Body of pancreas (tissue), 4 donors: ENCODE measurements at regions not wholly inside any gene's neighbourhood (a gene's known extent, or its start where the extent isn't known, plus 50 kb on each side); places are given as distances from the start of the nearest gene placed in this dataset.

ENCODE experiments used
- ATAC-seq: fragments of 150-250 bp; one replicate; pipeline ENCODE4 v1.9.1; 2016
- DNase-seq, 4 donors: peaks; one replicate each; pipeline ENCODE4 v3.0.0-alpha.2; 2019
- H3K27ac ChIP-seq, 4 donors: fragments of 200-600 bp; sonication (generic); 1 replicate in 3 of 4; 2 replicates in 1 of 4; pipeline versions ENCODE4 v1.5.1 to v1.6.1; 2016 to 2019; ENCODE audit warnings: mild to moderate bottlenecking in 1 of 4, mixed read lengths in 1 of 4, moderate library complexity in 1 of 4
- H3K27me3 ChIP-seq, 2 donors: fragments of 200-600 bp; sonication (generic); one replicate each; pipeline ENCODE4 v1.6.0; 2016; ENCODE audit warnings: mild to moderate bottlenecking in 1 of 2
- H3K36me3 ChIP-seq, 2 donors: fragments of 200-600 bp; sonication (generic); replicated peaks in 1 of 2; 2 replicates each; pipeline ENCODE4 v1.5.1; 2016; ENCODE audit warnings: low read depth in 2 of 2; ENCODE audit not compliant: insufficient read depth in 1 of 2
- H3K4me1 ChIP-seq: fragments of 200-600 bp; sonication (generic); one replicate; pipeline ENCODE4 v1.6.0; 2016
- H3K4me3 ChIP-seq, 2 donors: fragments of 200-600 bp; sonication (generic); 1 replicate in 1 of 2; 2 replicates in 1 of 2; pipeline ENCODE4 v1.5.1; 2016 to 2019
- H3K9me3 ChIP-seq, 3 donors: fragments of 200-600 bp; sonication (generic); 1 replicate in 2 of 3; 2 replicates in 1 of 3; pipeline ENCODE4 v1.5.1; 2016
- POLR2A ChIP-seq, 3 donors: fragments of 450-650 bp; IDR thresholded peaks; one replicate each; pipeline ENCODE4 v1.6.1; 2016; ENCODE audit warnings: antibody characterized with exemption in 3 of 3, mild to moderate bottlenecking in 2 of 3
- WGBS, 2 donors: methylation state at CpG; one replicate each; pipeline ENCODE4 v1.1.5; 2017; 5-methylcytosine and 5-hydroxymethylcytosine counted together
- intact Hi-C: fragments of 100-400 bp; cut with DNase I; formaldehyde crosslinking; loops from one replicate; pipeline ENCODE4 v1.15.1; 2023
- TF ChIP-seq, protein P1 (sequence below), 7 experiments: fragments of 450-650 bp in 4 of 7; fragments of 200-600 bp in 3 of 7; sonication (generic) in 3 of 7; IDR thresholded peaks; one replicate each; pipeline ENCODE4 v1.5.1; 2016 to 2019; ENCODE audit warnings: antibody characterized with exemption in 7 of 7

DNA sequence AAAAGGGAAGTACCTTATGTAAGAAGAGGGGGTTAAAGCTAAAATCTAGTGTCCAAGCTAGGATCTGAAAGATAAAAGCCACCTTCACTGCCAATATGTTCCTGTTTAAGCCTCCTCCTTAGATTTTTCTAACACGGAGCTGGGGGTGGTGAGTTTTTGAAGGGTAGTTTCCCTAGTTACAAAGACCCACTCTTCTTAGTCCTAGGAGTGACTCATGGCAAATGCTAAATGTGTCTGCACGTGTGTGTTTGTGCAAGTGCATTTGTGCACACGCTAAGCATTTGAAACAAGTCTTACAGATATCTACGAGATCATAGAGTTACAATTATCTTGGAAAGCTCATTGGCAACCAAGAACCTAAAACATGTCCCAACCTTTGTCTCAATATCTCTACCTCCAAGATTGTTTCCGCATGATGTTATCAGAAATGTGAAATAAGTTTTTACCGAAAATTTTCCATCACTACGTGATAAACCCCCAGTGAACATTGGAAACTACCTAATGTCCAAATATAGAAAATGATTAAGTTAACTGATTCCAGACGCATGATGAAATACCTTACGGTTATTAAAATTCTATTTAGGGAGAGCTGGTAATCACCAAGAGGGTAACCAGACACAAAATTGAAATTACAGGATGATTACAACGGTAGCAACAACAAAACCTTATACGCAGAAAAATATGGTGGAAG, 78.0 kb upstream of the HRH2 start:
- WGBS, 2 donors = 60 to 65% methylated on average over 11 of the region's 11 CpGs
- Histone ChIP-seq H3K27ac (no peak overlapping the region), H3K27me3 (no peaks in the 10 kb centered on the region), H3K4me3 (no peak overlapping the region), H3K9me3 (no peaks in the 10 kb centered on the region), H3K4me1 (no peaks in the 10 kb centered on the region), H3K36me3 (no peaks in the 10 kb centered on the region)
- TF ChIP-seq, protein P1, sequence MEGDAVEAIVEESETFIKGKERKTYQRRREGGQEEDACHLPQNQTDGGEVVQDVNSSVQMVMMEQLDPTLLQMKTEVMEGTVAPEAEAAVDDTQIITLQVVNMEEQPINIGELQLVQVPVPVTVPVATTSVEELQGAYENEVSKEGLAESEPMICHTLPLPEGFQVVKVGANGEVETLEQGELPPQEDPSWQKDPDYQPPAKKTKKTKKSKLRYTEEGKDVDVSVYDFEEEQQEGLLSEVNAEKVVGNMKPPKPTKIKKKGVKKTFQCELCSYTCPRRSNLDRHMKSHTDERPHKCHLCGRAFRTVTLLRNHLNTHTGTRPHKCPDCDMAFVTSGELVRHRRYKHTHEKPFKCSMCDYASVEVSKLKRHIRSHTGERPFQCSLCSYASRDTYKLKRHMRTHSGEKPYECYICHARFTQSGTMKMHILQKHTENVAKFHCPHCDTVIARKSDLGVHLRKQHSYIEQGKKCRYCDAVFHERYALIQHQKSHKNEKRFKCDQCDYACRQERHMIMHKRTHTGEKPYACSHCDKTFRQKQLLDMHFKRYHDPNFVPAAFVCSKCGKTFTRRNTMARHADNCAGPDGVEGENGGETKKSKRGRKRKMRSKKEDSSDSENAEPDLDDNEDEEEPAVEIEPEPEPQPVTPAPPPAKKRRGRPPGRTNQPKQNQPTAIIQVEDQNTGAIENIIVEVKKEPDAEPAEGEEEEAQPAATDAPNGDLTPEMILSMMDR (IDR thresholded peaks at IDR 0.05) = no peak
- TF ChIP-seq POLR2A (IDR thresholded peaks at IDR 0.05) = no peak
- DNase-seq (no peak), ATAC-seq (no peak)
- intact Hi-C loops = no loop called here

DNA sequence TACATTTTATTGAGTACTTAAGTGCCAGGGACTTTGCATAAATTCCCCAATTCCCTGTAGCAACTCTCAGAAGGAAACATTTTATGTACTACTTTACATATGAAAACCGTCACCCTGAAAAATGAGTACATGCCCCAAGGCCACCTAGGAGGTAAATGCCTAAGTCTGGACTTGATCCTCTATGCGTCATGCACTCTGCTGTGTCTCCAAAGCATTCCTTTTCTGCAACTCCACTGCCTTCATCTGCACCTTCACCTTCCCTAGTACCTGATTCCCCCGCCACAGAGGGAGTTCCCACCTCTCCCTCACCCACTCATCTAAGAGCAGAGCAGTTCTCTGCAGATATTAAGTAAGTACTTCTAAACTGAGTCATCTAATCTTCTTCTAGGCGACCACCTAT, 75.2 kb upstream of the HRH2 start:
- no peaks in the 10 kb centered on the region for H3K4me1 ChIP-seq
- no peak overlapping the region for H3K4me3 ChIP-seq
- intact Hi-C loops = no loop called here
- DNase-seq (no peak), ATAC-seq (no peak)
- no peaks in the 10 kb centered on the region for H3K27me3 ChIP-seq
- H3K9me3 ChIP-seq = no peaks in the 10 kb centered on the region
- TF ChIP-seq POLR2A (IDR thresholded peaks at IDR 0.05) = no peak
- TF ChIP-seq, protein P1 (IDR thresholded peaks at IDR 0.05) = no peak
- no peaks in the 10 kb centered on the region for H3K36me3 ChIP-seq
- H3K27ac ChIP-seq = no peak overlapping the region
- 69 to 80% methylated on average over 4 of the region's 4 CpGs for WGBS, 2 donors

DNA sequence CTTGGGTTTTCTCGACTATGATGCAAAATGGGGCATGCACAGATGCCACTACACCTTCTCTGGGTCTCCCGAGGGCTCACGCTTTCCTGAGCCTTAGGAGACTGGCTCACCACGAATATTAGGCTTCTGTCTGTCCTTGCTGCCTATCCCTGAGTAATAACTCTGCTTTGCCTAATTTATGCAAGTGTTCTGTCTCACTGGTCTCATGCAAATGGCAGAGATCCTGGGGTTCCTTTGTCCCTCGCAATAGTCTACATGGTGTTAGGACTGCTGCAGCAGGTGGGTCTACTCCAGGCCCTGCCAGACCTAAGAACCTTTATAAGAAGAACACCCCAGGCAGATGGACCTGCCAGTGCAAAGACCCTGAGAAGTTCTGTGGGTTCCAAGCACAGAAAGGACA, 72.3 kb upstream of the HRH2 start:
- intact Hi-C loops = no loop called here
- WGBS, 2 donors = 49 to 67% methylated on average over 5 of the region's 5 CpGs

DNA sequence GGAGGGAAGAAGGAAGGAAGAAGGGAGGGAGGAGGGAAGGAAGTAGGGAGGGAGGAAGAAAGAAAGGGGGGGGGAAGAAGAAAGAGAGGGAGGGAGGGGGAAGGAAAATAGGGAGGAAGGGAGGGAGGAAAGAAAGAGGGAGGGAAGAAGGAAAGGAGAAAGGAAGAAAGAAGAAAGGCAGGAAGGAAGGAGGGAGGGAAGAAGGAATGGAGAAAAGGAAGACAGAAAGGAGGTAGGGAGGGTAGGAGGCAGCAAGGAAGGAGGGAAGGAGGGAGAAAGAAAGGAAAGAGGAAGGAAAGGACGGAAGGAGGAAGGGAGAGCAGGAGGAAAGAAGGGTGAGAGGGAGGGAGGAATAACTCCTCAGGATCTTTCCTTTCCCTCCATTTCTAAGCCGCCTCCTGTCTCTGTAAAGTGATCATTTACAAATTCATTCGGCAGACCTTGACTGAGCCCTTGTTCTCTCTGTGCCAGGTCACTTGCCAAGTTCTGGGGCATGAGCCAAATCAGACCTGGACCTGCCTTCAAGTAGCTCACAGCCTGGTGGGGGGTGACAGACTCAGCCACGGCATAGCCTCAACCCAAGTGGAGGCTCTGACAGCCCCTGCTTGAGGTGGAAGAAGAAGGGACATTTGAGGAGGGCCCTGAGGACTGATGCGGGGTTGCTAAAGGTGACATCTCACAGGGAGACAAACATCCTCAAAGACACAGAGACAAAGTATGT, 69.0 kb upstream of the HRH2 start:
- intact Hi-C loops = no loop called here
- ATAC-seq (no peak), DNase-seq (no peak)
- Histone ChIP-seq H3K36me3 (no peaks in the 10 kb centered on the region), H3K9me3 (no peaks in the 10 kb centered on the region), H3K4me3 (no peak overlapping the region), H3K27ac (no peak overlapping the region), H3K4me1 (no peaks in the 10 kb centered on the region), H3K27me3 (no peaks in the 10 kb centered on the region)
- 57 to 72% methylated on average over 5 of the region's 5 CpGs for WGBS, 2 donors
- TF ChIP-seq, protein P1 (IDR thresholded peaks at IDR 0.05) = no peak
- TF ChIP-seq POLR2A (IDR thresholded peaks at IDR 0.05) = no peak

More for the DNA sequence above, 72.3 kb upstream of the HRH2 start:
- Histone ChIP-seq H3K27ac (no peak overlapping the region), H3K4me1 (no peaks in the 10 kb centered on the region), H3K4me3 (no peak overlapping the region), H3K27me3 (no peaks in the 10 kb centered on the region), H3K9me3 (no peaks in the 10 kb centered on the region), H3K36me3 (no peaks in the 10 kb centered on the region)
- no peak for TF ChIP-seq POLR2A (IDR thresholded peaks at IDR 0.05)
- TF ChIP-seq, protein P1 (IDR thresholded peaks at IDR 0.05) = no peak
- ATAC-seq = no peak
- no peak for DNase-seq
